Ovary (tissue), 3 donors: ENCODE measurements at regions not wholly inside any gene's neighbourhood (a gene's known extent, or its start where the extent isn't known, plus 50 kb on each side); places are given as distances from the start of the nearest gene placed in this dataset.

Experiments
- CTCF ChIP-seq, 3 donors: fragments of 450-650 bp in 2 of 3; fragments of 200-600 bp in 1 of 3; IDR thresholded peaks; one replicate each; pipeline versions ENCODE4 v1.5.1 to v1.8.0; 2016 to 2022; ENCODE audit warnings: antibody characterized with exemption in 3 of 3, mild to moderate bottlenecking in 1 of 3
- EP300 ChIP-seq: sonication (generic); formaldehyde crosslinking; IDR thresholded peaks from one replicate; pipeline ENCODE4 v1.6.1; 2017; ENCODE audit warnings: antibody characterized with exemption
- POLR2A ChIP-seq: fragments of 450-650 bp; IDR thresholded peaks from one replicate; pipeline ENCODE4 v1.6.1; 2017; ENCODE audit warnings: antibody characterized with exemption, mild to moderate bottlenecking, moderate library complexity
- donor health status: DM: no; HTN: no; CAD: no.

- TF ChIP-seq POLR2A (no peak), CTCF (IDR thresholded peaks at IDR 0.05) (no peak), EP300 (no peak)
These were observed 356.2 kb downstream of the CBLN2 start for GRCh38 chr18:72187956-72188355.
